ENCODE measurements at regions not wholly inside any gene's neighbourhood (a gene's known extent, or its start where the extent isn't known, plus 50 kb on each side); places are given as distances from the start of the nearest gene placed in this dataset.

DNA sequence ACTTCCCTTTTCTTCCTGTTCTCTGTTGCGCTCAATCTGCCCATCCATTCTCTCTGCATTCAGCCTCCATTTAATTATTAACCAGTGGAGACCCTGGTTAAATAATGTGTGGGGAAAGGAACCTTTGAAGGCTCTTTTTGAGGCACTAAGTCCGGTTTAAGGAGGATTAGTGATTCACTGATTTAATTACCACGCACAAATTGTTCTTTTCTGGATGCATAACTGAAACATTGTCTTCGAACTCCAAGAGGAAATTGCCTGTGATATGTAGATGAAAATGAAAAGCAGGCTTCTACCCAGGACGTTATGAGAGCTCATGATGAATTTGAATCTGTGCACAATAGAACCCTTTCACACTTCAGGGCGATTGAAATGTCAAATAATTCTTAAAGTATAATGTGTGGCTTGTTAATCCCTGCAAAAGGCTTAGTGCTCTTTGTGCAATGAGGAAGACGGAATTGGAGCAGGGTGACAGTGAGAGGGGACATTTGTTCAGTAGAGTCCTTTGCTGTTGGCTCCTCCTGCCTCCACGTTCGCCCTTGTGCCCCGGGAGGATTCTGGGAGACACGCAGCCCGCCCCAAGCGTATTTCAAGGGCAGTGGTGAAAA, 51.1 kb upstream of the ZNF236 start:
- Mint-ChIP-seq H3K9me3 (peaks cover 10% of the 10 kb centered on the region), H3K4me3 (no peak overlapping the region), H3K36me3 (peaks cover 4% of the 10 kb centered on the region), H3K27me3 (peaks cover 16% of the 10 kb centered on the region), H3K4me1 (no peaks in the 10 kb centered on the region), H3K27ac (no peak overlapping the region)
- DNase-seq: no peak

DNA sequence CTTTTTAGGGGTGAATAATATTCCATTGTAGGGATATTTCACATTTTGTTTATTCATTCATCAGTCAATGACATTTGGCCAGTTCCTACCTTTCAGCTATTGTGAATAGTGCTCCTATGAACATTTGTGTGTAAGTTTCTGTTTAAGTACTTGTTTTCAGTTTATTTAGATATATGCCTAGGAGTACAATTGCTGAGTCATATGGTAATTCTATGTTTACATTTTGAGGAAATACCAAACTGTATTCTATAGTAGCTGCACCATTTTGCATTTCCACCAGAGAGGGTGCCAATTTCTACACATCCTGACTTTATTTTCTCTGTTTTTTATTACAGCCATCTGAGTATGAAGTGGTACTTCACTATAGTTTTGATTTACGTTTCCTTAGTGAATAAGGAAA, 54.4 kb upstream of the ZNF236 start:
- no peak for DNase-seq
- no peak overlapping the region for H3K4me3 Mint-ChIP-seq
- no peak overlapping the region for H3K27ac Mint-ChIP-seq
- peaks cover 4% of the 10 kb centered on the region for H3K36me3 Mint-ChIP-seq
- peaks cover 16% of the 10 kb centered on the region for H3K27me3 Mint-ChIP-seq
- peaks cover 2% of the 10 kb centered on the region for H3K4me1 Mint-ChIP-seq
- H3K9me3 Mint-ChIP-seq: peaks cover 10% of the 10 kb centered on the region

DNA sequence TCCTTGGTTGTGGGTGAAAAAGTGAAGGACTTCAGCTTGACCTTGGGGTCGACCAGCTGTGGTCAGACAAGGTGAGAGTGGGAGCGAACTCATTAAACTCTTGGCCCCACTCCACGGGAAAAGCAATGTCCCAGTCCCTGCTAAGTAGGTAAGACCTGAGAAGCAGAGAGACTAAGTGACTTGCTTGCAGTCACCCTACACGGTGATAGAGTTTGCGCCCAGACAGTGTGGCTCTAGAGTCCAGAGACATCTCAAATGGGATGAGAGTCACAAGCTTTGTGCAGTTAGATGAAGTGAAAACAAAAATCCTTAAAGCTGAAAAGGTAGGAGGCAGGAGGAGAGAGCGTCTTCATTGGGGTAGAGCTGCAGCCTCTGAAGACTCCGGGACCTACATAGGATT, 55.9 kb upstream of the ZNF236 start:
- Mint-ChIP-seq H3K9me3 (peaks cover 14% of the 10 kb centered on the region), H3K4me3 (no peak overlapping the region), H3K4me1 (peaks cover 2% of the 10 kb centered on the region), H3K27ac (no peak overlapping the region), H3K36me3 (peaks cover 4% of the 10 kb centered on the region), H3K27me3 (peaks cover 16% of the 10 kb centered on the region)
- DNase-seq: no peak

DNA sequence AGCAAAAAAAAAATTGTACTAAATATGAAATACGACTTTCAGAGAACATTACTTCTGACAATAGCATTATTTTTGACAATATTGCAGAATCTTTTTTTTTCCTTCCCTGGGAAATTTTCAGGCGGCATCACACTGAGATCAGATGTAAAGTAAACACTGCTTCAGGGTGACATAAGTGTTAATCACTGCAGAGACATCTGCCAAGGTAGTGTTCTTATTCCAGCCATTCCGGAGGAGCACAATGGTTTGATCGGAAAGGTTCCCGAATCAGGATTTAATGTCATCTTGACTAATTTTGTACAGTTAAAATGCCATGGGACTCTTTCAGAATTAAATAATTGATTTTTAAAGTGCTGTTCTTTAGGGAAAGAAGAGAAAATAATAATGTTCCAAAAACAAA, 56.7 kb upstream of the ZNF236 start:
- DNase-seq: no peak
- Mint-ChIP-seq H3K4me1 (peaks cover 2% of the 10 kb centered on the region), H3K9me3 (peaks cover 14% of the 10 kb centered on the region)

DNA sequence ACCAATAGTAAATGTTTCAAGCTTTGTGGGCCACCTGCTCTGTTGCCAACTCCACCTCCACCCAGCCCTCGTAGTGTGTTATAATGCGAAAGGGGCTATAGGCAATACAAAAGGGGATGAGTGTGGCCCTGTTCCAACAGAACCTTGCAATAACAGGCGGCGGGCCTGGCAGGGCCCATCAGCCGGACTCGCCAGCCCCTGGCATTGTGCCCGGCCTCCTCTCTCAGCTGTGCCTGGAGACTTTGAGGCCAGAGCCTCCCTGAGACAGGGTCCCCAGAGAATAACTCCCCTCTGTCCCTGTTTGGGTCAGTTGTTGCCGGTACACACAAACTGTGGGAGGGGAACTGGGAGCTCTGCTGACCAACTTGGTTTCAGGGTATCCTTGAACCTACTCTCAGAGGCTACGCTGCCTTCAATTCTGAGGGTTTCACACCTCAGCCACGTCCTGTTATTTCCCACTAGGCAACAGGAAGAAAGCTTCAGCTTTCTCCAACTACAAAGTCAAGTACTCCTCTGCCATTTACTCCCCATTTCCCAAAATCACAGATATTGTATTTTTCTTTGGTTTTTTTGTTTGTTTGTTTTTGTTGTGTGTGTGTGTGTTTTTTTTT, 58.0 kb upstream of the ZNF236 start:
- Mint-ChIP-seq H3K36me3 (peaks cover 4% of the 10 kb centered on the region), H3K9me3 (peaks cover 14% of the 10 kb centered on the region)

More for the DNA sequence above, 56.7 kb upstream of the ZNF236 start:
- no peak overlapping the region for H3K4me3 Mint-ChIP-seq
- no peak overlapping the region for H3K27ac Mint-ChIP-seq
- peaks cover 4% of the 10 kb centered on the region for H3K36me3 Mint-ChIP-seq
- H3K27me3 Mint-ChIP-seq: peaks cover 16% of the 10 kb centered on the region

DNA sequence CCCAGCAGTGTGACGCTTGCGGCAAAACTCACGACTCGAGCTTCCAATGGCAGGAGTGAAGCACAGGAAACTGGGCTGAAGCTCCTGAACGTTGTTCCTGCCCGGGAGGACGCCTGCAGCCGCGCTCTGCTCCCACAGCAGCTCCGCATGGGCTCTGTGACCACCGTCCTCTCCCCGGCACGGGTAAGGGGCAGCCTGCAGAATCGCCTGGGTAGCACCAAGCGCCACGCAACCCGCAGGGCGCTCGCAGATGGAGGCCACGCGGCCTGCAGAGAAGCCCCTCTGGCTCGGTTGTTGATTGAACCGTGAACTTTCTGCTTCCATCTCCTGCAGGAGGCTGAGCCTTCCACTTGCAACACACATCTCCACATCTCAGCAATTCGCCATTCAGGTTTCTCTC, 63.3 kb upstream of the ZNF236 start:
- no peak for DNase-seq
- Mint-ChIP-seq H3K4me1 (no peaks in the 10 kb centered on the region), H3K36me3 (no peaks in the 10 kb centered on the region)

More for the DNA sequence above, 58.0 kb upstream of the ZNF236 start:
- Mint-ChIP-seq H3K4me3 (no peak overlapping the region), H3K27ac (no peak overlapping the region), H3K4me1 (peaks cover 2% of the 10 kb centered on the region), H3K27me3 (peaks cover 16% of the 10 kb centered on the region)
- no peak for DNase-seq

DNA sequence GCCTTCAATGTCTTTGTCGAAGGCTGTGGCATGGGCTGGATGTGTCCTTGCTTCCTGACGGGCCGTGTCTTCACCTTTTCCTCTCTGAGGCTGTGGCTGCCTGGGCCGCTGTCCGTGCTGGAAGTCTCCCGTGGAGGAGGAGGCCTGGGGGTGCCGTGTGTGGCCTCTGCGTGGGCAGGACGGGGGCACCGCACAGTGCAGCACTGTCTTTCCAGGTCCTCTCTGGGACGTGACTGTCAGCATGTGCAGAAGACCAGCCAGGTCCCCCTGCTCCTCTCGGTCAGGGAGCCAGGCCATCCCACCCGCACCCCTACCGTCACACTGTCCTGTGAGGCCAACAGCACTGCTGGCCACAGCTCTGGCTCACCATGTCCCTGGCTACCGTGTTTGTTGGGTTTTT, 64.4 kb upstream of the ZNF236 start:
- H3K4me1 Mint-ChIP-seq: no peaks in the 10 kb centered on the region
- H3K9me3 Mint-ChIP-seq: peaks cover 4% of the 10 kb centered on the region
- no peak overlapping the region for H3K4me3 Mint-ChIP-seq
- no peak for DNase-seq
- H3K27me3 Mint-ChIP-seq: no peaks in the 10 kb centered on the region
- no peak overlapping the region for H3K27ac Mint-ChIP-seq
- H3K36me3 Mint-ChIP-seq: no peaks in the 10 kb centered on the region

More for the DNA sequence above, 63.3 kb upstream of the ZNF236 start:
- H3K4me3 Mint-ChIP-seq: no peak overlapping the region
- no peaks in the 10 kb centered on the region for H3K27me3 Mint-ChIP-seq
- H3K27ac Mint-ChIP-seq: no peak overlapping the region
- H3K9me3 Mint-ChIP-seq: peaks cover 4% of the 10 kb centered on the region

DNA sequence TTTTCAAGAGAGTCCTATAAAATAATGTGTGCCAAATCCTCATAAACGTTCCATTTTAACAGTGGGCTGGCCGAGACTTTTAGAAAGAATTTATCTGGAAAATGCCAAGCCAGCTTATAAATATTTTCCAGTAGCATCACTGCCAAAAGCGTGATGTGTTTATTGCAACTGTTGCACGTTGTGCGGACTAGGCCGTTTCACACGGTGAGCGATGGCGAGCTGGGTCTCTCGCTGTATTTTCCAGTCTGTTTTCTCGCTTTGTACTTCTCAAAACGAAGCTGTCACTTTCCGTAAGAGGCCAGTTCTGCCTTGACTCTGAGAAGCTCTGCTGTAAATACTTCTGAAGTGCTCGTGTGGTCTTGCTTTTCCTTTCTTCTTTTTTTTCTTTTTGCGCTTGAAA, 65.0 kb upstream of the ZNF236 start:
- Mint-ChIP-seq H3K27ac (no peak overlapping the region), H3K9me3 (peaks cover 4% of the 10 kb centered on the region)

DNA sequence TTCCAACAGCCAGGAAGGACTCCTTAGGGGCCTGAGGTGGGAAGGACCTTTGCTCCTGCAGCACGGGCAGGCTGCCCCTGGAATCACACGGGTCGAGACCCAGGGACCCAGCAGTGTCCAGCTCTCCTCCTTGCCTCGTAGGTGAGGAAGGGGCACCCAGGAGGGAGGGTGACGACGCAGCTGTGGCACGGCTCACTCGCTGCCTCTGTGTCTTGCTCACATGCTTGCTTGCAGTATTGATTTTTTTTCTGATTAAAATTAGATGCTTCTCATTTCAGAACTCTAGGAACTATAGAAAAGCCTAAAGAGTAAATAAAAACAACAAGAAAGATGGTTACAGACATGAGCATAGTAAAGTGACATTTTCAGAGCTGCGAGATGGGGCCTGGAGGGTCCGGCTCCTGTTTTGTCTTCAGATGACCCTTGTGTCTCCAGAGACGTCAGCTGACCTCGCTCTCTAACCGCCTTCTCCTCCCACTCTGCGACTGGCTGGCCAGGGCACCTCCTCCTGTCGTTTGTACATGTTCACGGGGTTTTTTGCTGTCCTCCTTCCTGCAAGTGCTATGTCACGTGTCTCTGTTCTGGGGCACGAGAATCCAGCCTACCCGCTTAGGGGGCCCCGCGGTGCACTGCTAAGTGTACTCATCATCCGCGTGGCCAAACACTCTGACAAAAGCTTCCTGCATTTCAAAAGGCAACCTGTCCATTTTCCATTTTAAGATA, 65.7 kb upstream of the ZNF236 start:
- H3K27ac Mint-ChIP-seq: no peak overlapping the region
- no peaks in the 10 kb centered on the region for H3K36me3 Mint-ChIP-seq
- no peaks in the 10 kb centered on the region for H3K4me1 Mint-ChIP-seq
- H3K9me3 Mint-ChIP-seq: peaks cover 4% of the 10 kb centered on the region
- H3K27me3 Mint-ChIP-seq: no peaks in the 10 kb centered on the region
- DNase-seq: no peak
- H3K4me3 Mint-ChIP-seq: no peak overlapping the region

More for the DNA sequence above, 65.0 kb upstream of the ZNF236 start:
- Mint-ChIP-seq H3K4me3 (no peak overlapping the region), H3K27me3 (no peaks in the 10 kb centered on the region), H3K4me1 (no peaks in the 10 kb centered on the region), H3K36me3 (no peaks in the 10 kb centered on the region)
- no peak for DNase-seq

DNA sequence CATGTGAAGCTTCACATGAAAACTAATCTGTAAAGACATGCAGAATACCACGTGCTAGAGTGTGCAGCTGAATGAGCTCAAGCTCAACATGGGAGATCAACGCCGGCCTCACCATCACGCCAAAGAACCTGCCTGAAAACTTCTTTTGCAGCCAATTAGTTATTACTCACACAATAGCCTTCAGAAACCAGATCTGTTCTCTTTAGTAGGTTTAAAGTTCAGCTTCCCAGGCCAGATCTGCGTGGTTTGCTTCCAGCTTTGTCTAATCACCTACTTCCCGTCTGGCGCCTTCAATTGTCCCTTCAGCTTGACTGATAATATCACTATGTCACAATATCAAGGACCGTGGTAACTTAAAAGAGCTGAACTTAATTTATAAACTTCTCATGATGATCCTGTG, 68.0 kb upstream of the ZNF236 start:
- Mint-ChIP-seq H3K36me3 (no peaks in the 10 kb centered on the region), H3K4me3 (no peak overlapping the region), H3K27ac (no peak overlapping the region)

DNA sequence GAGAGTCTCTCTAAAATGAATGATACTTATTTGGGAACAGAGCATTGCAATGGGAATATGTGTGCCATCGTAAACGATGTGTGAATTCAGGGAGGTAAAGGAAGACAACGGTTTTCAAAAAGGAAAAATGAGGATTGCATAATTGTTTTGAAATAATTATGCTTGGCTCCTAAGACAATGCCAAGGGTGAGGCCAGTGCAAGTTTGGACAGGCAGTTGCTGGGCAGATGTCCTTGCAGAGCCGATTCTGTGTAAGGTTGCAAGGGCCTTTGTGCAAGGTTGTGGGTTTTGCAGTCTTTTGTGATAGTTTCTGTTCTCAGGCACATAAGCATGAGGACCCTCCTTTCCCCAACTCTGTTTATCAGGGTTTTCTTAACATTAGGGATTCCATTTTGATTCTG, 70.0 kb upstream of the ZNF236 start:
- Mint-ChIP-seq H3K27me3 (no peaks in the 10 kb centered on the region), H3K4me3 (no peak overlapping the region), H3K4me1 (no peaks in the 10 kb centered on the region), H3K27ac (no peak overlapping the region), H3K36me3 (peaks cover 5% of the 10 kb centered on the region), H3K9me3 (peaks cover 20% of the 10 kb centered on the region)
- DNase-seq: no peak

More for the DNA sequence above, 68.0 kb upstream of the ZNF236 start:
- H3K27me3 Mint-ChIP-seq: no peaks in the 10 kb centered on the region
- DNase-seq: no peak
- no peaks in the 10 kb centered on the region for H3K4me1 Mint-ChIP-seq
- H3K9me3 Mint-ChIP-seq: peaks cover 9% of the 10 kb centered on the region

DNA sequence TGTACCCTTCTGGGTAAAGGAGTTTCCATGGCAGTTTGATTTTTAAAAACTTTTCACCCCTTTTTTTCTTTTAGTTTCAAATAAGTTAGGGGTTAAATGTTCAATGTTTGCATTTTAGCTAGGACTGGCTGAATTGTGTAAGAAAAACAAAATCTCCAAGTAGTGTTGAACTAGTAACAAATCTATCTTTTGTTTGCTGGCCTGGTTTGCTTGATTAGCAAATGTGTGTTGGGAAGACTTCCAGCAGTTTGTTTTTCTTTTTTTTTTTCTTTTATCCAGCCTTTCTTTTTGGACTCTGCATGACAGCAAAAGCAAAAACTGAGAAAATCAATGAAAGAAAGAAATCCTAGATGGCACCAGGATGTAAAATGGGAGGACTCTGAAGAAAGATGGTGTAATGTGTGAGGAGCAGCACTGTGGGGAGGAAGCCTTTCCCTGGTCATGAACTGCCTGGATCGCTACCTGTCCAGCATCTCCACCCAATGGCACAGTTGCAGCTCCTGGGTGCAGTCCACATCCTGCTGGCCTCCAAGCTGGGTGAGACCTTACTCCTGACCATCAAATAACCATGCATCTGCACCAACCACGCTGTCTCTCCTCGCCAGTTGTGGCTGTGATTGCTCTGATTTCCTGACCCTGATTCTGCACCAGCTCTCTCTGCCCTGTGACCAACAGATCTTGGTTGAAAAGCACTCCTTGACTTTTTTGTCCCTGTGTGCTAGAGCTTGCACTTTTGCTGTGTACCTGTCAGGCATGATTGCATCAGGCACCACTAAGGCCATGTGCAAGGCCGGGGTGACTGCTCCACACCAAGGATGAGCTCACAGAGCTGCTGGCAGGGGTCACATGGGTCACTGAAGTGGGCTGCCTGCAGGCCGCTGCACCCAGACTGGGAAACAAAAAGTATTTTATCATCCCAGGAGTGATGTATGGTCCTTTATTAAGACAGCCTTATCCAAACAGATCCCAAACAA, 71.2 kb upstream of the ZNF236 start:
- Mint-ChIP-seq H3K4me1 (no peaks in the 10 kb centered on the region), H3K4me3 (no peak overlapping the region), H3K36me3 (peaks cover 5% of the 10 kb centered on the region), H3K9me3 (peaks cover 23% of the 10 kb centered on the region), H3K27ac (no peak overlapping the region), H3K27me3 (no peaks in the 10 kb centered on the region)
- no peak for DNase-seq

DNA sequence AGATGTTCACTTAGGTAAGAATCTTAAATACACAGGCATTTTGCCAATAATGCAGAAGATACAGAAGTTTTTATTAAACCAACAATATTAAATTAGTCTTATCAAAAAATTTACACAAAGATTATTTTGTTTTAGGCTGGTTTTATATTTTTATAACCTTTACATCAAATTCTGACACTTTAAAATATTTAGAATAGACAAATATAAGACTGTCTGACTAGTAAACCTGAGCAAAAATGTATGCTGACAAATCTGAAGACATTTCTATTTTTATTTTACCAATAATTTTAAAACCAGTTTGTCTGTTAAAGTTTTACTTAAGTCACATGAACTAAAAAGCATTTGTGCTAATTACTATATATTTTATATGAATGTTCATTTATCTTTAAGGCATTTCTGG, 72.1 kb upstream of the ZNF236 start:
- Mint-ChIP-seq H3K36me3 (peaks cover 5% of the 10 kb centered on the region), H3K27me3 (no peaks in the 10 kb centered on the region), H3K4me1 (no peaks in the 10 kb centered on the region), H3K27ac (no peak overlapping the region), H3K9me3 (peaks cover 23% of the 10 kb centered on the region), H3K4me3 (no peak overlapping the region)
- no peak for DNase-seq

DNA sequence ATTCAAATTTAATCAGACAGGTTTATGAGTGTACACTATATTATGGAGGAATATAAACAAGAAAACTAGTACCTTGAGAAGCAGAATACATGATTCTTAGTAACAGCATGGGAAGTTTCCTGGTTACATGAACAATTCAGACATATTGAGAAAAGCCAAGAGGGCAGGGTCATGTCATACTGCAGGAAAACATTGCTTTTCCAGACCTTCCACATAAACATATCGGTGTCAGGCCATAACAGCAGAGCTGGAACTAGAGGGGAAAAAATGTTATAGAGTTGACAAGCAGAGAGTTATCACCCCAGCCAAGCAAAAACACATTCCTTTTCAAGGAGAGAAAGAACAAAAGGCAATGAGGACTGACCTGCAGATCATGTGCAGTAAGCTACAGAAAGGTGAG, 74.7 kb upstream of the ZNF236 start:
- no peak for DNase-seq
- peaks cover 5% of the 10 kb centered on the region for H3K36me3 Mint-ChIP-seq
- H3K4me3 Mint-ChIP-seq: no peak overlapping the region
- peaks cover 23% of the 10 kb centered on the region for H3K9me3 Mint-ChIP-seq
- H3K27ac Mint-ChIP-seq: no peak overlapping the region
- peaks cover 2% of the 10 kb centered on the region for H3K27me3 Mint-ChIP-seq
- no peaks in the 10 kb centered on the region for H3K4me1 Mint-ChIP-seq

DNA sequence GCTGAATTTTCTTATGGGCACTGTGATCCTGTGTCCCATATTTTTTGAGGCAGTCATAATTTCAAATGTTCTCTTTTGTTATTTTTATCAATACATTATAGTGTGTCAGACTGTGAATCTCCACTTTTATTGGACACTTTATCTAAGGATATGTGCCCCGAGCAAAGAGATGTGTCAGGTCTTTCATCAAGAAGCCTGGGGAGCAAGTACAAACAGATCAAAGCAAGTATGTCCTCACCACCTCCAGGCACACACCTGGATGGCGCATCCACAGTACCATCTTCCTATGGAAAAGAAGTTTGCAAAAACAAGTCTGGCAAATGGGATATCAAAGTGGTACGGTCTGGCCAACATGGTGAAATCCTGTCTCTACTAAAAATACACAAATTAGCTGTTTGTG, 81.0 kb upstream of the ZNF236 start:
- no peaks in the 10 kb centered on the region for H3K36me3 Mint-ChIP-seq
- peaks cover 3% of the 10 kb centered on the region for H3K9me3 Mint-ChIP-seq
- H3K27ac Mint-ChIP-seq: no peak overlapping the region
- H3K27me3 Mint-ChIP-seq: peaks cover 30% of the 10 kb centered on the region
- peaks cover 7% of the 10 kb centered on the region for H3K4me1 Mint-ChIP-seq
- no peak for DNase-seq
- no peak overlapping the region for H3K4me3 Mint-ChIP-seq
